Astrocyte of the cerebellum (primary cell): ENCODE measurements at regions not wholly inside any gene's neighbourhood (a gene's known extent, or its start where the extent isn't known, plus 50 kb on each side); places are given as distances from the start of the nearest gene placed in this dataset.

ENCODE experiments used
- DNase-seq: peaks from one replicate; pipeline ENCODE4 v3.0.0-alpha.2; 2011; ENCODE audit warnings: low read depth
- H3K4me3 ChIP-seq: 2 replicates; pipeline ENCODE4 v1.5.1; 2011; ENCODE audit warnings: mild to moderate bottlenecking, low read depth, low read length, moderate library complexity
- CTCF ChIP-seq: IDR thresholded peaks from 2 replicates; pipeline ENCODE4 v1.5.1; 2012; ENCODE audit warnings: low read length, low read depth, moderate library complexity, mild to moderate bottlenecking; ENCODE audit errors: missing control alignments
- in situ Hi-C: cut with HindIII; loops from 2 replicates; pipeline ENCODE4 v1.10.0; 2017; ENCODE audit warnings: low sequenced_read_pairs

- no peak overlapping the region for H3K4me3 ChIP-seq
- TF ChIP-seq CTCF: no peak
- in situ Hi-C loops: no loop called here
- DNase-seq: no peak
Measured at GRCh38 chr2:20533993-20534622, 87.2 kb downstream of the RHOB start.

GRCh38 chr2:20534913-20535801 is 88.3 kb downstream of the RHOB start:
- no peak overlapping the region for H3K4me3 ChIP-seq
- TF ChIP-seq CTCF: no peak
- in situ Hi-C loops: no loop called here
- DNase-seq: no peak

GRCh38 chr2:20536619-20537422 is 89.9 kb downstream of the RHOB start:
- in situ Hi-C loops: no loop called here
- H3K4me3 ChIP-seq: no peak overlapping the region
- TF ChIP-seq CTCF: no peak
- DNase-seq: no peak

GRCh38 chr2:20537423-20538307 is 90.8 kb downstream of the RHOB start:
- in situ Hi-C loops: no loop called here
- no peak overlapping the region for H3K4me3 ChIP-seq
- no peak for DNase-seq
- no peak for TF ChIP-seq CTCF

- no peak for DNase-seq
Measured at GRCh38 chr2:20538308-20539132, 91.6 kb downstream of the RHOB start.

More at GRCh38 chr2:20538308-20539132, 91.6 kb downstream of the RHOB start:
- TF ChIP-seq CTCF: no peak
- in situ Hi-C loops: no loop called here
- H3K4me3 ChIP-seq: no peak overlapping the region
